Spleen (tissue), 11 donors: ENCODE measurements at regions not wholly inside any gene's neighbourhood (a gene's known extent, or its start where the extent isn't known, plus 50 kb on each side); places are given as distances from the start of the nearest gene placed in this dataset.

ENCODE experiments used
- DNase-seq: peaks from one replicate; pipeline ENCODE4 v3.0.0-alpha.2; 2020
- H3K27ac ChIP-seq, 8 donors: fragments of 200-600 bp; sonication (generic) in 7 of 8; 1 replicate in 4 of 8; 2 replicates in 4 of 8; pipeline versions ENCODE4 v1.5.0 to v1.8.0; 2016 to 2021; ENCODE audit warnings: inconsistent platforms in 4 of 8, mild to moderate bottlenecking in 4 of 8, moderate library complexity in 1 of 8
- H3K27me3 ChIP-seq, 7 donors: fragments of 200-600 bp; sonication (generic) in 6 of 7; replicated peaks in 1 of 7; 1 replicate in 4 of 7; 2 replicates in 3 of 7; pipeline versions ENCODE4 v1.5.0 to v1.8.0; 2016 to 2021; ENCODE audit warnings: inconsistent platforms in 3 of 7, mild to moderate bottlenecking in 1 of 7
- H3K36me3 ChIP-seq, 6 donors: fragments of 200-600 bp; sonication (generic) in 5 of 6; 1 replicate in 4 of 6; 2 replicates in 2 of 6; pipeline versions ENCODE4 v1.5.0 to v1.8.0; 2016 to 2021; ENCODE audit warnings: inconsistent platforms in 2 of 6
- H3K4me1 ChIP-seq, 6 donors: fragments of 200-600 bp; sonication (generic) in 5 of 6; 1 replicate in 3 of 6; 2 replicates in 3 of 6; pipeline versions ENCODE4 v1.5.0 to v1.8.0; 2016 to 2021; ENCODE audit warnings: inconsistent platforms in 3 of 6
- H3K4me3 ChIP-seq, 8 donors: fragments of 200-600 bp; sonication (generic) in 7 of 8; 1 replicate in 4 of 8; 2 replicates in 4 of 8; pipeline versions ENCODE4 v1.5.0 to v1.8.0; 2016 to 2021; ENCODE audit warnings: inconsistent platforms in 4 of 8, mild to moderate bottlenecking in 4 of 8, moderate library complexity in 2 of 8
- H3K9me3 ChIP-seq, 8 donors: fragments of 200-600 bp; sonication (generic) in 7 of 8; 1 replicate in 4 of 8; 2 replicates in 4 of 8; pipeline versions ENCODE4 v1.5.0 to v1.8.0; 2016 to 2021; ENCODE audit warnings: inconsistent platforms in 4 of 8
- CTCF ChIP-seq, 11 experiments: fragments of 200-600 bp in 7 of 11; fragments of 450-650 bp in 4 of 11; sonication (generic) in 4 of 11; IDR thresholded peaks in 8 of 11; conservative IDR thresholded peaks in 3 of 11; 1 replicate in 7 of 11; 2 replicates in 4 of 11; pipeline versions ENCODE4 v1.4.0 to v1.8.0; 2016 to 2021; ENCODE audit warnings: antibody characterized with exemption in 11 of 11, inconsistent platforms in 4 of 11, mild to moderate bottlenecking in 1 of 11
- POLR2A ChIP-seq, 3 donors: fragments of 450-650 bp; IDR thresholded peaks; one replicate each; pipeline ENCODE4 v1.5.1; 2017; ENCODE audit warnings: antibody characterized with exemption in 3 of 3, mild to moderate bottlenecking in 1 of 3
- POLR2AphosphoS5 ChIP-seq, 3 donors: sonication (generic); formaldehyde crosslinking; IDR thresholded peaks; one replicate each; pipeline ENCODE4 v1.5.1; 2017; ENCODE audit warnings: antibody characterized with exemption in 3 of 3
- WGBS, 5 donors: extraction: QIAGEN DNeasy Blood & Tissue Kit in 3 of 5; methylation state at CpG; one replicate each; pipeline versions ENCODE4 v1.1.5 to v1.1.7; 2013 to 2018; 5-methylcytosine and 5-hydroxymethylcytosine counted together
- intact Hi-C: fragments of 100-400 bp; cut with DNase I; formaldehyde crosslinking; loops from one replicate; pipeline ENCODE4 v1.15.0; 2023; ENCODE audit warnings: low total_unique reads
- donor health status: healthy with polysubstance abuse.
- donor health status: DM: no; HTN: no; CAD: no; lungs with moderate emphysema.
- donor health status: DM: no; HTN: no; CAD: no.
- donor health status: Bipolar disorder and iron deficiency.
- donor health status: healthy.
- donor health status: DM: no; HTN: no; CAD: no.
- donor health status: DM: yes; HTN: yes; CAD: no.

- no peak overlapping the region for H3K27ac ChIP-seq
- no peaks in the 10 kb centered on the region for H3K27me3 ChIP-seq
- H3K4me1 ChIP-seq, result no peaks in the 10 kb centered on the region
- H3K9me3 ChIP-seq, result peaks cover 0 to 12% (median 7%) of the 10 kb centered on the region in 8 donors
- DNase-seq, result no peak
- H3K36me3 ChIP-seq, result no peaks in the 10 kb centered on the region
- WGBS, 5 donors, result 86 to 91% (median 89%) methylated on average over 3 of the region's 3 CpGs
- intact Hi-C loops, result no loop called here
- no peak for TF ChIP-seq CTCF (IDR thresholded peaks at IDR 0.05 in 8 of 11, conservative IDR thresholded peaks at IDR 0.05 in 3 of 11)
- no peak for TF ChIP-seq POLR2A (IDR thresholded peaks at IDR 0.05)
- no peak for TF ChIP-seq POLR2AphosphoS5 (IDR thresholded peaks at IDR 0.05)
- H3K4me3 ChIP-seq, result no peak overlapping the region
Measured at GRCh38 chr3:31297726-31298298, 234.9 kb upstream of the STT3B start.

GRCh38 chr3:31300456-31301443 lies 232.0 kb upstream of the STT3B start:
- H3K4me1 ChIP-seq, result no peaks in the 10 kb centered on the region
- H3K9me3 ChIP-seq, result peaks cover 0 to 12% (median 7%) of the 10 kb centered on the region in 8 donors
- TF ChIP-seq POLR2AphosphoS5 (IDR thresholded peaks at IDR 0.05) (no peak), POLR2A (IDR thresholded peaks at IDR 0.05) (no peak), CTCF (IDR thresholded peaks at IDR 0.05 in 8 of 11, conservative IDR thresholded peaks at IDR 0.05 in 3 of 11) (no peak)
- H3K4me3 ChIP-seq, result no peak overlapping the region
- no peak overlapping the region for H3K27ac ChIP-seq
- DNase-seq, result no peak
- no peaks in the 10 kb centered on the region for H3K27me3 ChIP-seq
- intact Hi-C loops, result no loop called here
- 72 to 94% (median 82%) methylated on average over 2 of the region's 2 CpGs for WGBS, 5 donors
- H3K36me3 ChIP-seq, result no peaks in the 10 kb centered on the region

GRCh38 chr3:31302343-31302742 lies 230.4 kb upstream of the STT3B start:
- intact Hi-C loops, result no loop called here
- DNase-seq, result no peak
- Histone ChIP-seq H3K4me1 (no peaks in the 10 kb centered on the region), H3K27me3 (no peaks in the 10 kb centered on the region), H3K27ac (no peak overlapping the region), H3K9me3 (peaks cover 0 to 11% (median 7%) of the 10 kb centered on the region in 8 donors), H3K36me3 (no peaks in the 10 kb centered on the region), H3K4me3 (no peak overlapping the region)
- TF ChIP-seq POLR2A (IDR thresholded peaks at IDR 0.05), result no peak
- TF ChIP-seq CTCF (IDR thresholded peaks at IDR 0.05 in 8 of 11, conservative IDR thresholded peaks at IDR 0.05 in 3 of 11), result no peak
- TF ChIP-seq POLR2AphosphoS5 (IDR thresholded peaks at IDR 0.05), result no peak
- WGBS, 5 donors, result 83 to 98% (median 95%) methylated on average over 1 of the region's 1 CpG

- 86 to 94% (median 92%) methylated on average over 2 of the region's 2 CpGs for WGBS, 5 donors
- H3K36me3 ChIP-seq, result no peaks in the 10 kb centered on the region
Measured at GRCh38 chr3:31305340-31305739, 227.4 kb upstream of the STT3B start.

More at GRCh38 chr3:31305340-31305739, 227.4 kb upstream of the STT3B start:
- Histone ChIP-seq H3K27me3 (no peaks in the 10 kb centered on the region), H3K4me3 (no peak overlapping the region), H3K4me1 (no peaks in the 10 kb centered on the region), H3K9me3 (no peaks in the 10 kb centered on the region), H3K27ac (no peak overlapping the region)
- no peak for DNase-seq
- intact Hi-C loops, result no loop called here
- TF ChIP-seq POLR2AphosphoS5 (IDR thresholded peaks at IDR 0.05) (no peak), CTCF (IDR thresholded peaks at IDR 0.05 in 8 of 11, conservative IDR thresholded peaks at IDR 0.05 in 3 of 11) (no peak), POLR2A (IDR thresholded peaks at IDR 0.05) (no peak)
